Endothelial cell (in vitro differentiated cells): ENCODE measurements at regions not wholly inside any gene's neighbourhood (a gene's known extent, or its start where the extent isn't known, plus 50 kb on each side); places are given as distances from the start of the nearest gene placed in this dataset.

ENCODE experiments used
- DNase-seq: peaks from one replicate; pipeline ENCODE4 v3.0.0; 2021; ENCODE audit warnings: low spot score
- H3K27ac Mint-ChIP-seq: one replicate; pipeline ENCODE4 v1.8.0; 2021; ENCODE audit warnings: mixed read lengths, inconsistent platforms; ENCODE audit not compliant: unreplicated experiment
- H3K27me3 Mint-ChIP-seq: one replicate; pipeline ENCODE4 v1.8.0; 2021; ENCODE audit warnings: mild to moderate bottlenecking, moderate library complexity, mixed read lengths, inconsistent platforms; ENCODE audit not compliant: unreplicated experiment
- H3K36me3 Mint-ChIP-seq: one replicate; pipeline ENCODE4 v1.8.0; 2021; ENCODE audit warnings: mild to moderate bottlenecking, low read depth, mixed read lengths, inconsistent platforms; ENCODE audit not compliant: unreplicated experiment
- H3K4me1 Mint-ChIP-seq: one replicate; pipeline ENCODE4 v1.8.0; 2021; ENCODE audit warnings: mild to moderate bottlenecking, mixed read lengths, inconsistent platforms; ENCODE audit not compliant: unreplicated experiment
- H3K4me3 Mint-ChIP-seq: one replicate; pipeline ENCODE4 v1.8.0; 2021; ENCODE audit warnings: mild to moderate bottlenecking, mixed read lengths, inconsistent platforms; ENCODE audit not compliant: unreplicated experiment
- H3K9me3 Mint-ChIP-seq: one replicate; pipeline ENCODE4 v1.8.0; 2021; ENCODE audit warnings: mixed read lengths, inconsistent platforms; ENCODE audit not compliant: unreplicated experiment
- TF ChIP-seq, protein P1 (sequence below): fragments of 200-600 bp; sonication (generic); IDR thresholded peaks from one replicate; pipeline ENCODE4 v1.5.0; 2021; ENCODE audit warnings: antibody characterized with exemption; ENCODE audit not compliant: unreplicated experiment

DNA sequence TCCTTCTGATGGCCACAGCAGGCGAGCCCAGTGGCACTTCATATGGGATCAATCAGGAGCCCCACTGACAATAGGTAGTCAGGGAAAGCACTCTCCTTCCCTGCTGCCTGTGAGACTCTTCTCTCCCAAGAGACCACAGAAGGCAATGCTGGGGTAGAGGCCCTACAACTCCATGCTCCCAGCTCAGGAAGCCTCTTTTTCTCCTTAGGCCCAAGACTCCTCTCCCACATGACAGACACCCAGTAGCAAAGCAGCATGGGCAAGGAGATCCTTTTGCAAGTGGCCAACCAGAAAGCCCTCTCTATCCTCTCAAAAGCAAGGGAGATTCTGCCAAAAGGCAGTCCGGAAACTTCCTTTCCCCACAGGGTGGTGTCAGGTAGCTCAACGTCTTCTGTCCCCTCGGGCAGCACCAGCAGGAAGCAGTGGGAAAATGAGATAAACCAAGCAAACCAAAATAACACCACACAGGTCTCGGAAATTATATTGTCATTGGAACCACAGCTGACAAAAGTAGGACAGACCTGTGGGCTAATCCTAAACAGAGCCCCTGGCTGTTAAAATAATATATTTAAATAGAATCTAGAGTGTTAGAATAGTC, 172.7 kb upstream of the GDF10 start:
- TF ChIP-seq, protein P1, sequence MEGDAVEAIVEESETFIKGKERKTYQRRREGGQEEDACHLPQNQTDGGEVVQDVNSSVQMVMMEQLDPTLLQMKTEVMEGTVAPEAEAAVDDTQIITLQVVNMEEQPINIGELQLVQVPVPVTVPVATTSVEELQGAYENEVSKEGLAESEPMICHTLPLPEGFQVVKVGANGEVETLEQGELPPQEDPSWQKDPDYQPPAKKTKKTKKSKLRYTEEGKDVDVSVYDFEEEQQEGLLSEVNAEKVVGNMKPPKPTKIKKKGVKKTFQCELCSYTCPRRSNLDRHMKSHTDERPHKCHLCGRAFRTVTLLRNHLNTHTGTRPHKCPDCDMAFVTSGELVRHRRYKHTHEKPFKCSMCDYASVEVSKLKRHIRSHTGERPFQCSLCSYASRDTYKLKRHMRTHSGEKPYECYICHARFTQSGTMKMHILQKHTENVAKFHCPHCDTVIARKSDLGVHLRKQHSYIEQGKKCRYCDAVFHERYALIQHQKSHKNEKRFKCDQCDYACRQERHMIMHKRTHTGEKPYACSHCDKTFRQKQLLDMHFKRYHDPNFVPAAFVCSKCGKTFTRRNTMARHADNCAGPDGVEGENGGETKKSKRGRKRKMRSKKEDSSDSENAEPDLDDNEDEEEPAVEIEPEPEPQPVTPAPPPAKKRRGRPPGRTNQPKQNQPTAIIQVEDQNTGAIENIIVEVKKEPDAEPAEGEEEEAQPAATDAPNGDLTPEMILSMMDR: no peak
- H3K36me3 Mint-ChIP-seq: no peaks in the 10 kb centered on the region
- H3K27ac Mint-ChIP-seq: no peak overlapping the region
- no peak overlapping the region for H3K4me3 Mint-ChIP-seq
- peaks cover 4% of the 10 kb centered on the region for H3K4me1 Mint-ChIP-seq
- no peaks in the 10 kb centered on the region for H3K9me3 Mint-ChIP-seq
- no peaks in the 10 kb centered on the region for H3K27me3 Mint-ChIP-seq
- no peak for DNase-seq

DNA sequence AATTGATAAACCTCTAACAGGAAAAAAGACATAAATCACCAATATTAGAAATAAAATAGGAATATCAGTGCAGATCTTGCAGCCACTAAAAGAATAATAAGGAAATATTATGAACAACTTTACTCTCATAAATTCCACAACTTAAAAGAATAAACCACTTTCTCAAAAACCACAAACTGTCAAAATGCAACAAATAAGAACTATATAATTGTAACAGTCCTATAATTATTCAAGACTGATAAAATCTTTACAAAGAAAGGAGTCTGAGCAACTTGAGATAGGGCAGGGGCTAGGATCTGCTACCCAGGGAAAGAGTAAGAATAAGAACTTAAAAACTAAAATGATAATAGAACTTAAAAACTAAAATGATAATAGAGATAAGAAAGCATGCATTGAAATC, 169.5 kb upstream of the GDF10 start:
- H3K27ac Mint-ChIP-seq: no peak overlapping the region
- H3K9me3 Mint-ChIP-seq: no peaks in the 10 kb centered on the region
- H3K27me3 Mint-ChIP-seq: no peaks in the 10 kb centered on the region
- DNase-seq: no peak
- peaks cover 4% of the 10 kb centered on the region for H3K4me1 Mint-ChIP-seq
- H3K4me3 Mint-ChIP-seq: no peak overlapping the region
- H3K36me3 Mint-ChIP-seq: no peaks in the 10 kb centered on the region
- TF ChIP-seq, protein P1: no peak

DNA sequence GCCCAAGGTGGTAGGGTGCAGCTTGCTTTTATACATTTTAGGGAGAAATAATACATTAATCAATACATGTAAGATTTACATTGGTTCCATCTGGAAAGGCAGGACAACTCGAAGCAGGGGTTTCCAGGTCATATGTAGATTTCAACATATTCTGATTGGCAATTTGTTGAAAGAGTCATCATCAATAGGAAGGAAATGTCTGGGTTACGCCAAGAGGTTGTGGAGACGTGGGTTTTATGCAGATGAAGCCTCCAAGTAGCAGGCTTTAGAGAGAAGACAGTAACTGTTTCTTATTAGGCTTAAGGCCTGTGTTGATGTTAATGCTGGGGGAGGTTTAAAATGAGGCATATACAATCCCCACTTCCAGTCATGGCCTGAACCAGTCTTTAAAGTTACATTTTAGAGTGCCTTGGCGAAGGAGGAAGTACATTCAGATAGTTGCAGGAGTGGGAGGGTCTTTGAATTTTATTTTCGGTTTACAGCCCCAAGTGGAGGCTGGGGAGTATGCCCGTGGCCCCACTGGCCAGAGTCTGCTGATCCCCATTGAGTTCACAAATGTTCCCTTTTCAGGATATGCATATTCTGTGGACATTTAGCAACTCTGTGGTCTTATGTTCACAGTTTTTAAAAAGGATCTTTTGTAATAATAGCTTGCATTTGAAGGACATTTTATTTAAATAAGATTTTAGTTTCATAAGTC, 166.0 kb upstream of the GDF10 start:
- H3K4me3 Mint-ChIP-seq: no peak overlapping the region
- no peaks in the 10 kb centered on the region for H3K4me1 Mint-ChIP-seq
- no peaks in the 10 kb centered on the region for H3K9me3 Mint-ChIP-seq
- TF ChIP-seq, protein P1: no peak
- DNase-seq: no peak
- H3K36me3 Mint-ChIP-seq: no peaks in the 10 kb centered on the region
- H3K27me3 Mint-ChIP-seq: peaks cover 6% of the 10 kb centered on the region
- no peak overlapping the region for H3K27ac Mint-ChIP-seq

DNA sequence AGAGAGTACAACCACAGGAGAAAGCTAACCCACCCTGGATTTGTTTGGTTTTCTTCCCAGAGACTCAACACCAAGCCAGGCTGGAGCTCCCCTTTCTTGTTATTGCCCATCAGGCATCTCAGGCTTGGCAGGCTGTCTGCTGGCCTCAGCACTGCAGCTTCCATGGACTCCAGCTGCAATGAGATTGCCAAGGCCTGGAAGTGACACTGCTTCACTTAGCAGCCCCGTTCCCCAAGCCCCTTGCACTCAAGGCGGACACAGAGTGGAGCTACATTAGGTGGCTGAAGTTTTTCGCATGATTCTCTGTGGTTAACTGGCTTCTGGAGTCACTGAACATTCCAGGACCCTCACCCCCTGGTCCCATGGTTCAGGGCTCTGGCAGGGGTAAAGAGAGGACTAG, 163.1 kb upstream of the GDF10 start:
- Mint-ChIP-seq H3K27ac (no peak overlapping the region), H3K27me3 (peaks cover 8% of the 10 kb centered on the region), H3K4me3 (no peak overlapping the region), H3K36me3 (no peaks in the 10 kb centered on the region), H3K9me3 (no peaks in the 10 kb centered on the region), H3K4me1 (no peaks in the 10 kb centered on the region)
- TF ChIP-seq, protein P1: no peak
- DNase-seq: no peak

DNA sequence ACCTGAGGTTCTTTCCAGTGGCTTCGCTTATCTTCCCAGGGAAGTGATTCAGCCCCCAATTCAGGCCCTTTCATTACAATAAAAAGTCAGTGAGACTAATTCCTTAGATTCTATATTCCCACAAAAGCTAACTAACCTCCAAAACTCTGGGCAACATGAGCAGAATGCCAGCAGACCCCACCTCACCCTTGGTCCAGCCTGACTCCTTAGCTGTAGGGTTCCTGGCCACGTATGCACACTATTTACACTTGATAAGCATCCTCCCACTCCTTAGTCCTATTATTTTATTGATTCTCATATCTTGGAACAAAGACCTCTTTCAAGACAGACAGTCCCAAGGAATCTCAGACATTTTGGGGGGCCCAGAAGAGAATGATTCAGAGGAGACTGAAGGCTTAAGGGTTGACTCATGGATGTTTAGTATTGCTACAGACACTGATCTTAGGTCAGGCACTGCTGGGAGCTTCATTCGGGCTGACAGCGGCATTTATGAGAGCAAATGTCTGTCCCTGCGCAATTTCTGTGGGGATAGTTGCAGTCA, 162.6 kb upstream of the GDF10 start:
- TF ChIP-seq, protein P1: no peak
- peak overlapping the region; percentile 57 for H3K27ac Mint-ChIP-seq

More for the DNA sequence above, 162.6 kb upstream of the GDF10 start:
- no peak for DNase-seq
- no peaks in the 10 kb centered on the region for H3K9me3 Mint-ChIP-seq
- H3K4me3 Mint-ChIP-seq: no peak overlapping the region
- no peaks in the 10 kb centered on the region for H3K36me3 Mint-ChIP-seq
- H3K4me1 Mint-ChIP-seq: no peaks in the 10 kb centered on the region
- H3K27me3 Mint-ChIP-seq: peaks cover 8% of the 10 kb centered on the region
